ENCODE measurements at regions not wholly inside any gene's neighbourhood (a gene's known extent, or its start where the extent isn't known, plus 50 kb on each side); places are given as distances from the start of the nearest gene placed in this dataset.

GRCh38 chr3:124274051-124274450 is 282.1 kb upstream of the ROPN1 start:
- TF ChIP-seq, protein P1, sequence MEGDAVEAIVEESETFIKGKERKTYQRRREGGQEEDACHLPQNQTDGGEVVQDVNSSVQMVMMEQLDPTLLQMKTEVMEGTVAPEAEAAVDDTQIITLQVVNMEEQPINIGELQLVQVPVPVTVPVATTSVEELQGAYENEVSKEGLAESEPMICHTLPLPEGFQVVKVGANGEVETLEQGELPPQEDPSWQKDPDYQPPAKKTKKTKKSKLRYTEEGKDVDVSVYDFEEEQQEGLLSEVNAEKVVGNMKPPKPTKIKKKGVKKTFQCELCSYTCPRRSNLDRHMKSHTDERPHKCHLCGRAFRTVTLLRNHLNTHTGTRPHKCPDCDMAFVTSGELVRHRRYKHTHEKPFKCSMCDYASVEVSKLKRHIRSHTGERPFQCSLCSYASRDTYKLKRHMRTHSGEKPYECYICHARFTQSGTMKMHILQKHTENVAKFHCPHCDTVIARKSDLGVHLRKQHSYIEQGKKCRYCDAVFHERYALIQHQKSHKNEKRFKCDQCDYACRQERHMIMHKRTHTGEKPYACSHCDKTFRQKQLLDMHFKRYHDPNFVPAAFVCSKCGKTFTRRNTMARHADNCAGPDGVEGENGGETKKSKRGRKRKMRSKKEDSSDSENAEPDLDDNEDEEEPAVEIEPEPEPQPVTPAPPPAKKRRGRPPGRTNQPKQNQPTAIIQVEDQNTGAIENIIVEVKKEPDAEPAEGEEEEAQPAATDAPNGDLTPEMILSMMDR (conservative IDR thresholded peaks at IDR 0.05), result no peak
- no peak for TF ChIP-seq EZH2 (IDR thresholded peaks at IDR 0.05; ENCODE audit: low read depth)
